A549 (cell line): ENCODE measurements at regions not wholly inside any gene's neighbourhood (a gene's known extent, or its start where the extent isn't known, plus 50 kb on each side); places are given as distances from the start of the nearest gene placed in this dataset.
"Not testable (repeated sequence)": the region's sequence is repeated elsewhere in the genome, so short reads cannot be mapped to it uniquely, and the experiment has no call there.

Experiments
- ATAC-seq, 2 experiments: fragments of 200-7000 bp in 1 of 2; fragments of >200 bp in 1 of 2; cut with Nextera tagmentation in 1 of 2; cut with Tn5 transposase in 1 of 2; 3 replicates each; pipeline versions ENCODE4 v1.8.0 to v1.9.1; 2018 to 2020; ENCODE audit warnings: mild to moderate bottlenecking in 1 of 2, moderate library complexity in 1 of 2
- CTCF ChIA-PET: fragments of 300-600 bp; sonication (Branson Sonifier 250); formaldehyde crosslinking; extraction: SDS; loops from one replicate; lab custom pipeline; 2021; ENCODE audit warnings: antibody characterized with exemption, inconsistent platforms; lab: Yijun Ruan, JAX
- POLR2A ChIA-PET: fragments of 350-600 bp; formaldehyde crosslinking; extraction: SDS; loops from one replicate; lab custom pipeline; 2021; ENCODE audit warnings: antibody characterized with exemption, inconsistent platforms; lab: Yijun Ruan, JAX
- DNase-seq, 2 experiments: peaks; one replicate each; pipeline versions ENCODE4 v3.0.0 to v3.0.0-alpha.2; 2011 to 2016; ENCODE audit warnings: low read depth in 1 of 2, low spot score in 1 of 2
- FAIRE-seq: peaks from 2 replicates; lab custom pipeline; 2011; peaks lifted over from hg19 to GRCh38; lab: Jason Lieb, UNC
- H3K27ac ChIP-seq, 2 experiments: fragments of >200 bp; sonication (Bioruptor Twin); formaldehyde crosslinking; 3 replicates each; pipeline ENCODE4 v1.5.1; 2016 to 2017
- H3K4me1 ChIP-seq: fragments of >200 bp; sonication (Bioruptor Twin); formaldehyde crosslinking; 3 replicates; pipeline ENCODE4 v1.6.1; 2016
- H3K4me2 ChIP-seq: fragments of >200 bp; sonication (Bioruptor Twin); formaldehyde crosslinking; 3 replicates; pipeline ENCODE4 v1.6.1; 2016
- H3K4me3 ChIP-seq: fragments of >200 bp; sonication (Bioruptor Twin); formaldehyde crosslinking; 3 replicates; pipeline ENCODE4 v1.5.1; 2016
- H3K9me3 ChIP-seq: fragments of >200 bp; sonication (Bioruptor Twin); formaldehyde crosslinking; 3 replicates; pipeline ENCODE4 v1.6.1; 2016
- CBX8 ChIP-seq: fragments of 200-600 bp; sonication (generic); IDR thresholded peaks from 2 replicates; pipeline ENCODE4 v1.6.1; 2016
- CEBPB ChIP-seq, 2 experiments: fragments of >200 bp in 1 of 2; sonication (Bioruptor Twin) in 1 of 2; formaldehyde crosslinking in 1 of 2; IDR thresholded peaks; 2 replicates each; pipeline ENCODE4 v1.6.1; 2012 to 2016
- CHD4 ChIP-seq: fragments of 200-600 bp; sonication (generic); IDR thresholded peaks from 2 replicates; pipeline ENCODE4 v1.6.1; 2016; ENCODE audit warnings: antibody characterized with exemption, mild to moderate bottlenecking, borderline replicate concordance
- EHF ChIP-seq: fragments of 250-450 bp; sonication (Bioruptor Pico); IDR thresholded peaks from 2 replicates; pipeline ENCODE4 v1.5.0; 2020; ENCODE audit warnings: mild to moderate bottlenecking
- EHMT2 ChIP-seq: fragments of 200-600 bp; sonication (generic); IDR thresholded peaks from 2 replicates; pipeline ENCODE4 v1.6.1; 2016; ENCODE audit warnings: antibody characterized with exemption, low read depth, mild to moderate bottlenecking, moderate library complexity
- ELK1 ChIP-seq: fragments of 150-350 bp; IDR thresholded peaks from 2 replicates; pipeline ENCODE4 v1.6.1; 2014; ENCODE audit warnings: low read depth, mild to moderate bottlenecking, low read length
- HDAC2 ChIP-seq: fragments of 200-600 bp; sonication (generic); IDR thresholded peaks from 2 replicates; pipeline ENCODE4 v1.6.1; 2016
- HES2 ChIP-seq: fragments of >200 bp; sonication (Bioruptor Twin); formaldehyde crosslinking; IDR thresholded peaks from 2 replicates; pipeline ENCODE4 v1.6.1; 2016
- HMGXB4 ChIP-seq: fragments of 250-450 bp; sonication (Bioruptor Pico); IDR thresholded peaks from 2 replicates; pipeline ENCODE4 v1.5.0; 2021; ENCODE audit warnings: mild to moderate bottlenecking, moderate library complexity, borderline replicate concordance
- HOXA7 ChIP-seq: fragments of 250-450 bp; sonication (Bioruptor Pico); IDR thresholded peaks from 2 replicates; pipeline ENCODE4 v1.5.0; 2020; ENCODE audit warnings: mild to moderate bottlenecking, moderate library complexity
- HOXB13 ChIP-seq: fragments of 250-450 bp; sonication (Bioruptor Pico); IDR thresholded peaks from 2 replicates; pipeline ENCODE4 v1.5.0; 2020; ENCODE audit warnings: low read depth, mild to moderate bottlenecking, moderate library complexity
- HOXB5 ChIP-seq: fragments of 250-450 bp; sonication (Bioruptor Pico); IDR thresholded peaks from 2 replicates; pipeline ENCODE4 v1.5.0; 2020; ENCODE audit warnings: mild to moderate bottlenecking, moderate library complexity
- JUNB ChIP-seq: fragments of >200 bp; sonication (Bioruptor Twin); formaldehyde crosslinking; IDR thresholded peaks from 2 replicates; pipeline ENCODE4 v1.6.1; 2016
- MYC ChIP-seq: IDR thresholded peaks from 2 replicates; pipeline ENCODE4 v1.6.1; 2012; ENCODE audit warnings: mild to moderate bottlenecking, inconsistent platforms, low read length, improper control_type of control experiment, borderline replicate concordance
- NFE2L2 ChIP-seq: fragments of 150-350 bp; conservative IDR thresholded peaks from 2 replicates; pipeline ENCODE4 v1.6.1; 2014; ENCODE audit warnings: low read length
- NR3C1 ChIP-seq: fragments of >200 bp; sonication (Bioruptor Twin); formaldehyde crosslinking; IDR thresholded peaks from 3 replicates; pipeline ENCODE4 v1.6.1; 2017
- PHF8 ChIP-seq: fragments of 200-600 bp; sonication (generic); IDR thresholded peaks from 2 replicates; pipeline ENCODE4 v1.6.1; 2016; ENCODE audit warnings: low read depth, mild to moderate bottlenecking, antibody characterized with exemption, moderate library complexity, borderline replicate concordance
- POLR2A ChIP-seq: IDR thresholded peaks from 2 replicates; pipeline ENCODE4 v1.6.1; 2012; ENCODE audit warnings: mild to moderate bottlenecking, low read length
- POLR2AphosphoS2 ChIP-seq: conservative IDR thresholded peaks from 2 replicates; pipeline ENCODE4 v1.6.1; 2012; ENCODE audit warnings: low read length, improper control_type of control experiment, inconsistent platforms
- RARB ChIP-seq: fragments of 250-450 bp; sonication (Bioruptor Pico); IDR thresholded peaks from 2 replicates; pipeline ENCODE4 v1.8.0; 2021; ENCODE audit warnings: mild to moderate bottlenecking, moderate library complexity
- RCOR1 ChIP-seq: fragments of 150-350 bp; IDR thresholded peaks from 2 replicates; pipeline ENCODE4 v1.6.1; 2014; ENCODE audit warnings: antibody characterized with exemption, low read length, low read depth
- RFX5 ChIP-seq: fragments of 450-650 bp; IDR thresholded peaks from 2 replicates; pipeline ENCODE4 v1.7.1; 2014; ENCODE audit warnings: antibody characterized with exemption, mild to moderate bottlenecking, moderate library complexity
- SMC3 ChIP-seq: fragments of >200 bp; sonication (Bioruptor Twin); formaldehyde crosslinking; IDR thresholded peaks from 3 replicates; pipeline ENCODE4 v1.6.1; 2018; ENCODE audit warnings: inconsistent platforms
- TFCP2L1 ChIP-seq: fragments of 250-450 bp; sonication (Bioruptor Pico); IDR thresholded peaks from 2 replicates; pipeline ENCODE4 v1.5.0; 2021; ENCODE audit warnings: mild to moderate bottlenecking
- TP53 ChIP-seq: fragments of 250-450 bp; sonication (Bioruptor Pico); IDR thresholded peaks from 2 replicates; pipeline ENCODE4 v1.5.0; 2021; ENCODE audit warnings: mild to moderate bottlenecking, moderate library complexity
- ZNF302 ChIP-seq: fragments of 250-450 bp; sonication (Bioruptor Pico); IDR thresholded peaks from 2 replicates; pipeline ENCODE4 v1.9.0; 2021; ENCODE audit warnings: inconsistent platforms, mild to moderate bottlenecking, moderate library complexity
- WGBS: methylation state at CpG from one replicate; pipeline ENCODE4 v1.1.6; 2017; ENCODE audit errors: missing lambda C conversion rate; 5-methylcytosine and 5-hydroxymethylcytosine counted together
- TF ChIP-seq, protein P1 (sequence below): IDR thresholded peaks from 2 replicates; pipeline ENCODE4 v1.6.1; 2012; ENCODE audit warnings: low read depth, borderline replicate concordance

DNA sequence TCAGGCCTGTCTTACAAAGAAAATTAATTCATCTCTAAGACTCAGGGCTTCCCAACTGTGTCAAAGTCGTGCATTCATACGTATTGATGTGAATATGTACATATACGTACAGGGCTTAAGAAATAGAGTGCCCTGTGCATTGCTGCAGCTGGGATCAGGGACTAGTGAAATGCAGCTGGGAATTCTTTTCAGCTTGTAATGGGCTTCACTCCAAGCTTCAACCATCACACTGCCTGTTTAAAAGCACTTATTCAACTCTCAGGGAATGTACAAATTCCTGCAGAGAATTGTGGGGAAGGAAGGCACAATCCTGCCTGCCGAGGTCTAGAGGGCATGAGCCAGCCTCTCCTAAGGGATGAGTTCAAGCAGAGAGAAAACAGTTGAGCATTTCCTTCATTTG, 59.6 kb upstream of the MAN2A1 start:
- 29% methylated on average over 4 of the region's 4 CpGs for WGBS
- CTCF ChIA-PET, result no interaction called here
- no peak for FAIRE-seq
- POLR2A ChIA-PET, result no interaction called here
- no peak for ATAC-seq
- no peak for DNase-seq
- Histone ChIP-seq H3K27ac (no peak overlapping the region), H3K9me3 (no peaks in the 10 kb centered on the region), H3K4me3 (no peak overlapping the region), H3K4me1 (no peaks in the 10 kb centered on the region), H3K4me2 (no peak overlapping the region)
- TF ChIP-seq EHF (CRISPR knock-in tag) (no peak), PHF8 (no peak), HMGXB4 (CRISPR knock-in tag) (no peak), RCOR1 (no peak), CBX8 (no peak)

DNA sequence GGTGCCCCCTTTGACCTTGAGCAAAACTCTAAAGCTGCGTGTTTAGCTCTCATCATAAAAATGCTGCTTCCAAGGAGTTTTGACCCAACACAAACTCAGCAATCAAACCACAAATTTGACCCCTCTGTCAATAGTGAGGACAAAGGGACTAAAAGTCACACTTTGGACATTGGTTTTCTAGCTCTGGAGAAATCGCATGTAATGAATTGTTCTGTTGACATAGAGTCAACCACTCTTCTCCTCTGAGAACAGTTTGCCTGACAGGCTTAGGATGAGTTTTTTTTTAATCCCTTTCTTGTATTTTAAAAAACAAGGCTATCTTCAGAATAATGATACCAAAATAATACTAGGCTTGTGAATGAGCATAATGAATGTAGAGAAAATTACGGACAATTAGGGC, 61.1 kb upstream of the MAN2A1 start:
- TF ChIP-seq NFE2L2 (no peak), POLR2A (no peak), TP53 (CRISPR knock-in tag) (no peak), ZNF302 (no peak), MYC (no peak), TFCP2L1 (CRISPR knock-in tag) (no peak), JUNB (no peak), HOXB5 (CRISPR knock-in tag) (no peak), RARB (CRISPR knock-in tag) (no peak), HOXA7 (no peak), NR3C1 (no peak), CEBPB (IDR thresholded peaks at IDR 0.05) (no peak), HOXB13 (no peak), SMC3 (no peak), HDAC2 (no peak), HES2 (no peak)
- TF ChIP-seq, protein P1, sequence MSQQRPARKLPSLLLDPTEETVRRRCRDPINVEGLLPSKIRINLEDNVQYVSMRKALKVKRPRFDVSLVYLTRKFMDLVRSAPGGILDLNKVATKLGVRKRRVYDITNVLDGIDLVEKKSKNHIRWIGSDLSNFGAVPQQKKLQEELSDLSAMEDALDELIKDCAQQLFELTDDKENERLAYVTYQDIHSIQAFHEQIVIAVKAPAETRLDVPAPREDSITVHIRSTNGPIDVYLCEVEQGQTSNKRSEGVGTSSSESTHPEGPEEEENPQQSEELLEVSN, result no peak
- Histone ChIP-seq H3K4me2 (no peak overlapping the region), H3K4me3 (no peak overlapping the region), H3K27ac (no peak overlapping the region), H3K9me3 (no peaks in the 10 kb centered on the region), H3K4me1 (no peaks in the 10 kb centered on the region)
- no peak for ATAC-seq
- CTCF ChIA-PET, result interaction anchor here (1.0 kb wide), 1 partner anchor 60 kb away, joined by 3 read pairs; no protein-coding TSS in a partner anchor
- POLR2A ChIA-PET, result no interaction called here
- no peak for DNase-seq
- WGBS, result 8% methylated on average over 3 of the region's 3 CpGs
- FAIRE-seq, result no peak

DNA sequence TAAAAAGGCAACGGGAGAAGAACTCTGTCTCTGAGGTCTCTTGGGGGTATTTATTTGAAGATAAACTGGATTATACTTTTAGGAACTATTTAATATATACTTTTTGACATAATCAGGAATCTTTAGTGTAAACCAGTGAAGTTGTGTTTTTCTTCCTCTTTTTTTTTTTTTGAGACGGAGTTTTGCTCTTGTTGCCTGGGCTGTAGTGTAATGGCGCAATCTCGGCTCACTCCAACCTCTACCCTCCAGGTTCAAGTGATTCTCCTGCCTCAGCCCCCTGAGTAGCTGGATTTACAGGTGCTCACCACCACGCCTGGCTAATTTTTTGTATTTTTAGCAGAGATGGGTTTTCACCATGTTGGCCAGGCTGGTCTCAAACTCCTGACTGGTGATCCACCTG, 68.5 kb upstream of the MAN2A1 start:
- H3K4me3 ChIP-seq, DNase-seq, H3K9me3 ChIP-seq, H3K4me1 ChIP-seq, FAIRE-seq, CTCF ChIA-PET, POLR2A ChIA-PET, ATAC-seq, H3K4me2 ChIP-seq, H3K27ac ChIP-seq: not testable (repeated sequence)
- WGBS, result 24% methylated on average over 5 of the region's 5 CpGs

GRCh38 chr5:109620651-109621050, 69.1 kb upstream of the MAN2A1 start:
- no peaks in the 10 kb centered on the region for H3K9me3 ChIP-seq
- FAIRE-seq (no peak), DNase-seq (no peak), ATAC-seq (no peak)
- H3K4me2 ChIP-seq, result no peak overlapping the region
- H3K4me1 ChIP-seq, result no peaks in the 10 kb centered on the region
- WGBS, result 0% methylated on average over 1 of the region's 1 CpG
- TF ChIP-seq RFX5 (no peak), CHD4 (no peak), ELK1 (no peak), EHMT2 (no peak), POLR2AphosphoS2 (no peak), HDAC2 (no peak)
- TF ChIP-seq, all 56 proteins: peak for 0
- ChIA-PET POLR2A (no interaction called here), CTCF (no interaction called here)
- H3K4me3 ChIP-seq, result no peak overlapping the region
- H3K27ac ChIP-seq, result no peak overlapping the region
